ENCODE measurements at regions not wholly inside any gene's neighbourhood (a gene's known extent, or its start where the extent isn't known, plus 50 kb on each side); places are given as distances from the start of the nearest gene placed in this dataset.

DNA sequence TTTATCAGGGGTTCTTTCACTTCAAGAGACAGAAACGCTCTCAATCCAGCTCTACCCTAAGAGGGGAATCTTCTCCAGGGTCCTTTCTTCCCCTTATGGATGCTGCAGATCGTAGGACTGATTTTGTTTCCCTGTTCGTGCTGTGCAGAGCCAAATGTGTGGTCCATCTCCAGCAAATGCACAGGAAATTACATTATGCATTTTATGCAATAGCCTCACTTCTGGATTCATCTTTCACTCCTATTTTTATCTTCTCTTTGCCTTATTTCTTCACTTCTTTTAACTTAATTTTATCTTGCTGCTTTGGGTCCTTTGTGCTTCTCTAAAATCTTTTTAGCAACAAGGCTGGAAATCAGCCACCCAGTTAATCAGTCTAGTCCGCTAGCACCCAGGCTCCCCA, 184.5 kb upstream of the INHBA start:
- Histone ChIP-seq H3K79me2 (ENCODE audit: control insufficient read depth, insufficient read depth, low read length, unreplicated experiment) (no peaks in the 10 kb centered on the region), H3K27me3 (ENCODE audit: insufficient read depth, low read length) (no peaks in the 10 kb centered on the region), H3K27ac (ENCODE audit: low read depth, low read length) (peak overlapping the region; percentile 84), H3K36me3 (ENCODE audit: insufficient read depth, low read length) (no peaks in the 10 kb centered on the region), H2AFZ (ENCODE audit: low read length, unreplicated experiment) (peak overlapping the region; percentile 74), H3K4me3 (ENCODE audit: low read depth, low read length) (peak overlapping the region; percentile 23; the same call in 1 of the 2 replicates), H3K4me1 (ENCODE audit: control insufficient read depth, insufficient read depth, low read length, unreplicated experiment) (peaks cover 50% of the 10 kb centered on the region)

DNA sequence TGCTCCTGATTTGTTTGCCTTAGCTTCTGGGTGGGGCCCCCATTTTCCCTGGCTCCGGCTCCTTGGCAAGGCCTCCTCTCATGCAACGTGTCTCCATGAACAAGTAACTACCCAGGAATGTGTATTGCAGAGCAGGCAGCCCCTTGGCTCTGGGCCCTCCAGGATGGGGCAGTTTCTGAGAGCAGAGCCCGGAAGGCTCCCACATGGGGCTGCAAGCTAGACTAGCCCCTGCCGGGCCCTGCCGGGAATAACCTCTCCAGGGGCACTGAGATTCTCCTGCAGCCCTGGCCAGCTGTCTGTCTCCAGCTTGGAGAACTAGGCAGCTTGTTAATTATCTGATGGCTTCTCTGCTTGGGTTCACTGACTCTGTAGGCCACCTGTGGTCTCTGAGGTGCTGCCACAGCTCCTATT, 184.0 kb upstream of the INHBA start:
- no peaks in the 10 kb centered on the region for H3K27me3 ChIP-seq (ENCODE audit: insufficient read depth, low read length)
- no peaks in the 10 kb centered on the region for H3K79me2 ChIP-seq (ENCODE audit: control insufficient read depth, insufficient read depth, low read length, unreplicated experiment)
- peak overlapping the region; percentile 42; the same call in 1 of the 2 replicates for H3K4me3 ChIP-seq (ENCODE audit: low read depth, low read length)
- H3K4me1 ChIP-seq (ENCODE audit: control insufficient read depth, insufficient read depth, low read length, unreplicated experiment) = peaks cover 50% of the 10 kb centered on the region
- peak overlapping the region; percentile 84 for H3K27ac ChIP-seq (ENCODE audit: low read depth, low read length)
- H3K36me3 ChIP-seq (ENCODE audit: insufficient read depth, low read length) = no peaks in the 10 kb centered on the region
- peak overlapping the region; percentile 74 for H2AFZ ChIP-seq (ENCODE audit: low read length, unreplicated experiment)

DNA sequence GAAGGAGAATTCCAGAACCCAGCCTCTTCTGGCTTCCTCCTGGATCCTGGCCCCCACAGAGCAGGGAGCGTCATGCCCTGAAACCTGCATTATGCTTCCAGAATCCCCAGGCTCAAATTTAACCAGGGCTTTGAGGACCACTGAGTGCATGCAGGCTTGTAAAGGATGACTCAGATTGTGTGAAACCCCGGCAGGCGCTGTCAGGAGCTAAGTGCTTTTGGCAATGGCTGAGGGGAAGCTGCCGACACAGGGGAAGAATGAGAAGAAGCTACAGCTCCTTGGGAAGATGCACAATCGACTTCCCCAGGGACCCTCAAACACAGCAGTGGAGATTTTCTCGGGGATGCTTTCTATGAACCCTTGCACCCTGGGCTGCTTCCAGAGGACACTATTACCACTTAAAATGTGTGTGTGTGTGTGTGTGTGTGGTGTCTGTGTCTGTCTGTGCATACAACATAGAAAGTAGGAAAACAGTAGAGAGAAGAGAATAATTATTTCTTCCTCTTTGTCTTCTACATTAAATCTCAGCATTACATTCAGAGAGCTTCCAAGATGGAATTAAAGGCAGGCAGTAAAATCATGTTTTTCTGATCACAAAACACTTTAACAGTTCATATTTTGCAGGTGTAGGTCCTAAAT, 183.5 kb upstream of the INHBA start:
- Histone ChIP-seq H3K4me1 (ENCODE audit: control insufficient read depth, insufficient read depth, low read length, unreplicated experiment) (peaks cover 50% of the 10 kb centered on the region), H3K4me3 (ENCODE audit: low read depth, low read length) (peak overlapping the region; percentile 42), H3K27me3 (ENCODE audit: insufficient read depth, low read length) (no peaks in the 10 kb centered on the region), H2AFZ (ENCODE audit: low read length, unreplicated experiment) (peak overlapping the region; percentile 74), H3K36me3 (ENCODE audit: insufficient read depth, low read length) (no peaks in the 10 kb centered on the region), H3K27ac (ENCODE audit: low read depth, low read length) (peak overlapping the region; percentile 84), H3K79me2 (ENCODE audit: control insufficient read depth, insufficient read depth, low read length, unreplicated experiment) (no peaks in the 10 kb centered on the region)

DNA sequence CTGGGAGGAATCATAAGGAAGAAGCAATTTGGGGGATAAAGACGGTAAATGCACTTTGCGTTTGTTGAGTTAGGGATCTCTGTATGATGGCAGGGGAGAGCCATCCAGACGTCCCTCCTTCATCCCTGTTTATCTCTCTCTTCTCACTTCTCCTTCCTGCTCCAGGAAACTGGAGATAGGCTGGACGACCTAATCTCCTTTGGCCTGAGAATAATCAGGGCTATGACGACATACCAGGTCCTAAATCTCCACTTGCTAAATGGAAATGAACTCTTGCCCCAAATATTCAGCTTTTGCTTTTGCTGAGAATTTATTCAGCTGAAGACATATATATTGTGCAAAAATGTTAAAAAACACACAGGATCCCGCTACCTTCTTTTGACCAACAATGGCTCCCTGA, 182.9 kb upstream of the INHBA start:
- Histone ChIP-seq H3K79me2 (ENCODE audit: control insufficient read depth, insufficient read depth, low read length, unreplicated experiment) (no peaks in the 10 kb centered on the region), H3K4me3 (ENCODE audit: low read depth, low read length) (peak overlapping the region; percentile 42; the same call in 1 of the 2 replicates), H3K27ac (ENCODE audit: low read depth, low read length) (peak overlapping the region; percentile 84), H3K27me3 (ENCODE audit: insufficient read depth, low read length) (no peaks in the 10 kb centered on the region), H3K36me3 (ENCODE audit: insufficient read depth, low read length) (no peaks in the 10 kb centered on the region), H3K4me1 (ENCODE audit: control insufficient read depth, insufficient read depth, low read length, unreplicated experiment) (peaks cover 50% of the 10 kb centered on the region), H2AFZ (ENCODE audit: low read length, unreplicated experiment) (peak overlapping the region; percentile 74)

DNA sequence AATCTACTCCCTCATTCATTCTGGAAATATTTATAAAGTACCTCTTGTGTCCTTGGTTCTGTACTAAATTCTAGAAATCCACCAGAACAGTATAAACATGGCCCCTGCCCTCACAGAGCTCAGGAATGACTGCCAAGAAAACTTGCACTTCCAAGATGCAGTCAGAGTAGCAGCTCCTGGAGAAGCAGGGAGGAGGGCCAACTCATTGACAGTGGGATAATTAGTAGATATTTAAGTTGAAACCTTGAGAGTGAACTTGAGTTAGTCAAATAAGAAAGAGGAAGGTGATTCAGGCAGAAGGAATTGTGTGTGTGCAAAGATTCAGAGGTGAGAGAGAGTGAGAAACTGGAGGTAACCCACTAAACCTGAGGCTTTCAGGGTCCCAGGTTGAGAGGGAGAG, 182.2 kb upstream of the INHBA start:
- no peaks in the 10 kb centered on the region for H3K27me3 ChIP-seq (ENCODE audit: insufficient read depth, low read length)
- H3K4me1 ChIP-seq (ENCODE audit: control insufficient read depth, insufficient read depth, low read length, unreplicated experiment) = peaks cover 55% of the 10 kb centered on the region
- no peaks in the 10 kb centered on the region for H3K36me3 ChIP-seq (ENCODE audit: insufficient read depth, low read length)
- H2AFZ ChIP-seq (ENCODE audit: low read length, unreplicated experiment) = peak overlapping the region; percentile 14
- H3K79me2 ChIP-seq (ENCODE audit: control insufficient read depth, insufficient read depth, low read length, unreplicated experiment) = no peaks in the 10 kb centered on the region
- no peak overlapping the region for H3K4me3 ChIP-seq (ENCODE audit: low read depth, low read length)
- H3K27ac ChIP-seq (ENCODE audit: low read depth, low read length) = peak overlapping the region; percentile 84

DNA sequence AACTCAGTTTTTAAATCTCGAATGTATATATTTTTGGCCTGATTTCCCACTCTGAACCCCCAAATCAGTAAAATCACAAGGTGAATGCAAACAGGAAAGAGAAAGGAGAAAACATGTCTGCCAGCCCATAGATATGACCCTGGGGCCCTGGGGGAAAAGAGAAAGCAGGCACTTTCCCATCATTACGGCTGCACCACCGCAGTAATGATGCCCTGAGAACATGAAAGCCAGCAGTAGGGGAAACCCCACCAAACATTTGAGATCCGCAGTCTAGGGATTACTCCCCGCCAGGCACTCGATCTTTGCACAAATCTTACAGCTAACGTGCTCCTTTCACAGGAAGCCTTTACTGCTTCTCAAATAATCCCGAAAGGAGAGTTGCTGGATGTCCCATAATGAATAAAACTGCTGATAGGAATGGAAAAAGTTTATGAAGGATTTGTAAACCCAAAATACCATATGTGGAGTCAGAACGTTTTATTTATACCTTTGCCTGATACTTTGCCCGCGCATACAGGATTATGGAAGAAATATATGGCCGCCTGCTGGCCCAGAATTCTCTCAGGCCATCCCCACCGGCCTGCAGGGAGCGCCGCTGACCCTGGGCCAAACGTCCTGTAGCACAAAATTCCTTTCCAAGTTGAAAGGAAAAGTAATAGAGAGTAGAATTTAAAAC, 180.0 kb upstream of the INHBA start:
- Histone ChIP-seq H3K4me1 (ENCODE audit: control insufficient read depth, insufficient read depth, low read length, unreplicated experiment) (peaks cover 59% of the 10 kb centered on the region), H3K27me3 (ENCODE audit: insufficient read depth, low read length) (no peaks in the 10 kb centered on the region), H3K27ac (ENCODE audit: low read depth, low read length) (no peak overlapping the region), H2AFZ (ENCODE audit: low read length, unreplicated experiment) (no peak overlapping the region), H3K79me2 (ENCODE audit: control insufficient read depth, insufficient read depth, low read length, unreplicated experiment) (no peaks in the 10 kb centered on the region), H3K36me3 (ENCODE audit: insufficient read depth, low read length) (no peaks in the 10 kb centered on the region), H3K4me3 (ENCODE audit: low read depth, low read length) (no peak overlapping the region)

DNA sequence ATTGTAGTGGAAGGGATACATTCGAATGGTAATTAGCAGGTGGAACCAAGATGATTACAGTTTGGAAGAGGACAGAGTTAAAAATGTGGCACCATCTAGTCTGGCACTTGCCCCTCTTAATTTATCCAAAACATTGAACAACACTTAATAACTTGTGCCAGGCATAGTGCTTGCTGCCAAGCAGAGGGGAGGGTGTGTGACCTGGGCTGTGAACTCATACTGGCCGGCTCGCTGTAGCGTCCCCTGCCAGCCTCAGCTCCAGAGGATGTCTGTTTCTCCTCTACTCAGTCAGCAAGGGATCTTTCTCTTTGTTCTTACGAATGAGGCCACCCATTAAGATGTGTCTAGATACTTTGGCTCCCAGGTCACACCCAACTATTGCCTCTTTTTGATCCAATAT, 179.4 kb upstream of the INHBA start:
- H3K36me3 ChIP-seq (ENCODE audit: insufficient read depth, low read length) = no peaks in the 10 kb centered on the region
- no peak overlapping the region for H2AFZ ChIP-seq (ENCODE audit: low read length, unreplicated experiment)
- no peaks in the 10 kb centered on the region for H3K27me3 ChIP-seq (ENCODE audit: insufficient read depth, low read length)
- H3K4me1 ChIP-seq (ENCODE audit: control insufficient read depth, insufficient read depth, low read length, unreplicated experiment) = peaks cover 53% of the 10 kb centered on the region
- H3K79me2 ChIP-seq (ENCODE audit: control insufficient read depth, insufficient read depth, low read length, unreplicated experiment) = no peaks in the 10 kb centered on the region
- H3K27ac ChIP-seq (ENCODE audit: low read depth, low read length) = no peak overlapping the region
- no peak overlapping the region for H3K4me3 ChIP-seq (ENCODE audit: low read depth, low read length)

DNA sequence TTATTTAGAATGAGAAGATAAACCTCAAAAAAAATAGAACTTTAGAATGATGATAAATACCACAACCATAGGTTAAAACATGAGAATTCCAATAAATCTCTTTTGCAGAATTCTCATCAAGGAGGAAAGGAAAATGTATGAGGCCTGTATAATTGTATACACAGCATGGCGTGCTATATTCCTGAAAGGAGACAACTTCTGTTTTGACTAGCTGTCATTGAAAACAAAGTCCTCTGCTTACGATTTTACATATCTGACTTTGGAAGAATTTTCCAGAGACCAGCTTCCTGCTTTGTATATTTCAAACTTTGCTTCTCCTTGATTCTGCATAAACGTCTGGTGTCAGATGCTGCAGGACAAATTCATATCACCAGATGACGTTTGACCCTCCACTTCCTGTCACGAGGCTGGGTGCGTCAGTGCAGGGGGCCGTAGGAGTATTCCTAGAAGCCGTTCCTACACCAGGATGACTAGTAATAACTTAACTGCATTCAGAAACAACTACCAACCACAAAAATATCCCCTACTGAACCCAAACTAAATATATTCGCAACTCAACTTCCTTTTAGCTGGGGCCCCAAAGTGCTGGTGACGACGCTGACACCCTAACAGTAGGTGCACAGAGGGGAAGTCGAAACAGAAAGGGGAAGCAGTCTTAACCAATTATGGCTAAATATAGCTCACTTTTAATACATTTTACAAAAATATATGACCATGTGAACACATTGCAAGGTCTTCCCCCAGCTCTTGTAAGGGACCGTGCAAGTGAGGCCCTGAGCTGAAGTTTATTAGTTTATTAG, 178.6 kb upstream of the INHBA start:
- Histone ChIP-seq H2AFZ (ENCODE audit: low read length, unreplicated experiment) (no peak overlapping the region), H3K27ac (ENCODE audit: low read depth, low read length) (no peak overlapping the region), H3K4me1 (ENCODE audit: control insufficient read depth, insufficient read depth, low read length, unreplicated experiment) (peaks cover 46% of the 10 kb centered on the region), H3K27me3 (ENCODE audit: insufficient read depth, low read length) (no peaks in the 10 kb centered on the region), H3K36me3 (ENCODE audit: insufficient read depth, low read length) (no peaks in the 10 kb centered on the region), H3K79me2 (ENCODE audit: control insufficient read depth, insufficient read depth, low read length, unreplicated experiment) (no peaks in the 10 kb centered on the region), H3K4me3 (ENCODE audit: low read depth, low read length) (no peak overlapping the region)

DNA sequence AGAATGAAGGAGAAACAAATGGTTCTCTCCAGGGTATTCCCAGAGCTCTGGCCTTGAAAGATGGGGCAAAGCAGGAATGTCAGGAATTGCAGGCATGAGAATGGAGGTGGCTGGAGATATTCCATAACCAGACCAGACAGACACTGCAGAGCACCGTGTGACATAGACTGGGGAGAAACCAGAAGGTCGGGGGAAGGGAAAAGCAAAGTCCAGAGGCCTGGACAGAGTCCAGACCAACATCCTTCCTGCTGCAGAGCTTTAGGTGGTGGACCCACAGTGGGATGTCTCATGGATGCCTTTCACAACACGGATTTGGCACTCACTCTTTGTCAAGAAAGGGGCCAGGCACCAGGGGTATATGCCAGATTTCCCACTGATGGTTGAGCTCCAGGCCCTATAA, 177.2 kb upstream of the INHBA start:
- Histone ChIP-seq H3K36me3 (ENCODE audit: insufficient read depth, low read length) (no peaks in the 10 kb centered on the region), H2AFZ (ENCODE audit: low read length, unreplicated experiment) (no peak overlapping the region), H3K27ac (ENCODE audit: low read depth, low read length) (no peak overlapping the region)

DNA sequence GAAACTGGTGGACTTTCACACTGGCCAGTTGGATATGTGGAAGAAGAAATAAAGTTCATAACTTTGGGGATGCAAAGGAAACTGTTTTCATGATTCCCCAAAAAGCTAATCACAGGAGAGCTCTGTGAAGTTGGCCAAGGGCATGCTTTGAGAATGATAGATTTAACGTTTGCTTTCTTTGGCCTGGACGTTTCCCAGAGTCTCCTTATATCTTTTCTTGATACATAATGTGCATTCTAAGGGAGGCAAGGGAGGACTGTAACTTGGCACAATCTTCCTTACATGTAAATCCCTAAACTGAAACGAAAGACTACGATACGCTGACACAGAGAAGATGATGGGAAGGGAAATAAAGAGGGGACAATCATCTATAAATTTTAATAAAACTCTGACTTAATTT, 176.5 kb upstream of the INHBA start:
- Histone ChIP-seq H3K27ac (ENCODE audit: low read depth, low read length) (no peak overlapping the region), H3K4me3 (ENCODE audit: low read depth, low read length) (no peak overlapping the region), H3K27me3 (ENCODE audit: insufficient read depth, low read length) (no peaks in the 10 kb centered on the region), H3K36me3 (ENCODE audit: insufficient read depth, low read length) (no peaks in the 10 kb centered on the region), H2AFZ (ENCODE audit: low read length, unreplicated experiment) (no peak overlapping the region), H3K79me2 (ENCODE audit: control insufficient read depth, insufficient read depth, low read length, unreplicated experiment) (no peaks in the 10 kb centered on the region), H3K4me1 (ENCODE audit: control insufficient read depth, insufficient read depth, low read length, unreplicated experiment) (peaks cover 25% of the 10 kb centered on the region)

More for the DNA sequence above, 177.2 kb upstream of the INHBA start:
- Histone ChIP-seq H3K4me3 (ENCODE audit: low read depth, low read length) (no peak overlapping the region), H3K79me2 (ENCODE audit: control insufficient read depth, insufficient read depth, low read length, unreplicated experiment) (no peaks in the 10 kb centered on the region), H3K27me3 (ENCODE audit: insufficient read depth, low read length) (no peaks in the 10 kb centered on the region), H3K4me1 (ENCODE audit: control insufficient read depth, insufficient read depth, low read length, unreplicated experiment) (peaks cover 32% of the 10 kb centered on the region)
